ENCODE measurements at regions not wholly inside any gene's neighbourhood (a gene's known extent, or its start where the extent isn't known, plus 50 kb on each side); places are given as distances from the start of the nearest gene placed in this dataset.

GRCh38 chr14:44405011-44405486 is 102.0 kb downstream of the FSCB start:
- TF ChIP-seq, protein P1, sequence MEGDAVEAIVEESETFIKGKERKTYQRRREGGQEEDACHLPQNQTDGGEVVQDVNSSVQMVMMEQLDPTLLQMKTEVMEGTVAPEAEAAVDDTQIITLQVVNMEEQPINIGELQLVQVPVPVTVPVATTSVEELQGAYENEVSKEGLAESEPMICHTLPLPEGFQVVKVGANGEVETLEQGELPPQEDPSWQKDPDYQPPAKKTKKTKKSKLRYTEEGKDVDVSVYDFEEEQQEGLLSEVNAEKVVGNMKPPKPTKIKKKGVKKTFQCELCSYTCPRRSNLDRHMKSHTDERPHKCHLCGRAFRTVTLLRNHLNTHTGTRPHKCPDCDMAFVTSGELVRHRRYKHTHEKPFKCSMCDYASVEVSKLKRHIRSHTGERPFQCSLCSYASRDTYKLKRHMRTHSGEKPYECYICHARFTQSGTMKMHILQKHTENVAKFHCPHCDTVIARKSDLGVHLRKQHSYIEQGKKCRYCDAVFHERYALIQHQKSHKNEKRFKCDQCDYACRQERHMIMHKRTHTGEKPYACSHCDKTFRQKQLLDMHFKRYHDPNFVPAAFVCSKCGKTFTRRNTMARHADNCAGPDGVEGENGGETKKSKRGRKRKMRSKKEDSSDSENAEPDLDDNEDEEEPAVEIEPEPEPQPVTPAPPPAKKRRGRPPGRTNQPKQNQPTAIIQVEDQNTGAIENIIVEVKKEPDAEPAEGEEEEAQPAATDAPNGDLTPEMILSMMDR (IDR thresholded peaks at IDR 0.05) = no peak
- TF ChIP-seq POLR2AphosphoS5 (IDR thresholded peaks at IDR 0.05; ENCODE audit: low read depth, low read length) = no peak

Data from Panc1 (cell line).